HFFc6 (cell line): ENCODE measurements at regions not wholly inside any gene's neighbourhood (a gene's known extent, or its start where the extent isn't known, plus 50 kb on each side); places are given as distances from the start of the nearest gene placed in this dataset.

ENCODE experiments used
- DNase-seq: peaks from one replicate; pipeline ENCODE4 v3.0.0-alpha.2; 2018
- H3K27ac Mint-ChIP-seq: 2 replicates; pipeline ENCODE4 v1.8.0; 2020; ENCODE audit warnings: mild to moderate bottlenecking, mixed read lengths
- H3K27me3 Mint-ChIP-seq: 2 replicates; pipeline ENCODE4 v1.8.0; 2021; ENCODE audit warnings: mild to moderate bottlenecking, moderate library complexity, mixed read lengths; ENCODE audit not compliant: insufficient read depth
- H3K36me3 Mint-ChIP-seq: 2 replicates; pipeline ENCODE4 v1.8.0; 2021; ENCODE audit warnings: low read depth, mixed read lengths
- H3K4me1 Mint-ChIP-seq: 2 replicates; pipeline ENCODE4 v1.8.0; 2020; ENCODE audit warnings: low read depth, mixed read lengths
- H3K4me3 Mint-ChIP-seq: 2 replicates; pipeline ENCODE4 v1.8.0; 2020; ENCODE audit warnings: mild to moderate bottlenecking, moderate library complexity, mixed read lengths
- H3K9me3 Mint-ChIP-seq: 2 replicates; pipeline ENCODE4 v1.8.0; 2020; ENCODE audit warnings: mild to moderate bottlenecking, mixed read lengths
- CTCF ChIP-seq: fragments of 200-600 bp; sonication (generic); IDR thresholded peaks from 2 replicates; pipeline ENCODE4 v1.5.0; 2021; ENCODE audit warnings: antibody characterized with exemption, mild to moderate bottlenecking

GRCh38 chr11:109208121-109208520, 213.9 kb upstream of the C11orf87 start:
- no peaks in the 10 kb centered on the region; the same call in 1 of the 2 replicates for H3K36me3 Mint-ChIP-seq
- H3K4me3 Mint-ChIP-seq, result no peak overlapping the region

GRCh38 chr11:109209572-109209971, 212.4 kb upstream of the C11orf87 start:
- DNase-seq, result no peak
- H3K27me3 Mint-ChIP-seq, result no peaks in the 10 kb centered on the region; the same call in 1 of the 2 replicates
- H3K27ac Mint-ChIP-seq, result no peak overlapping the region
- H3K4me3 Mint-ChIP-seq, result no peak overlapping the region
- no peaks in the 10 kb centered on the region for H3K4me1 Mint-ChIP-seq
- no peaks in the 10 kb centered on the region for H3K9me3 Mint-ChIP-seq
- H3K36me3 Mint-ChIP-seq, result no peaks in the 10 kb centered on the region; the same call in 1 of the 2 replicates
- no peak for TF ChIP-seq CTCF

More at GRCh38 chr11:109208121-109208520, 213.9 kb upstream of the C11orf87 start:
- DNase-seq, result no peak
- no peak for TF ChIP-seq CTCF
- Mint-ChIP-seq H3K9me3 (no peaks in the 10 kb centered on the region), H3K4me1 (no peaks in the 10 kb centered on the region), H3K27ac (no peak overlapping the region), H3K27me3 (no peaks in the 10 kb centered on the region; the same call in 1 of the 2 replicates)

- H3K36me3 Mint-ChIP-seq, result no peaks in the 10 kb centered on the region; the same call in 1 of the 2 replicates
- no peak overlapping the region for H3K27ac Mint-ChIP-seq
- H3K4me3 Mint-ChIP-seq, result no peak overlapping the region
- peaks cover 5% of the 10 kb centered on the region; the same call in 1 of the 2 replicates for H3K4me1 Mint-ChIP-seq
- H3K27me3 Mint-ChIP-seq, result peaks cover 5% of the 10 kb centered on the region
- DNase-seq, result no peak
- TF ChIP-seq CTCF, result no peak
- peaks cover 12% of the 10 kb centered on the region for H3K9me3 Mint-ChIP-seq
Observed at GRCh38 chr11:109221190-109221589, 200.8 kb upstream of the C11orf87 start.

GRCh38 chr11:109222761-109223160, 199.2 kb upstream of the C11orf87 start:
- no peak overlapping the region for H3K27ac Mint-ChIP-seq
- H3K4me1 Mint-ChIP-seq, result peaks cover 5% of the 10 kb centered on the region; the same call in 1 of the 2 replicates
- no peaks in the 10 kb centered on the region; the same call in 1 of the 2 replicates for H3K27me3 Mint-ChIP-seq
- H3K4me3 Mint-ChIP-seq, result no peak overlapping the region
- TF ChIP-seq CTCF, result no peak
- no peaks in the 10 kb centered on the region; the same call in 1 of the 2 replicates for H3K36me3 Mint-ChIP-seq
- DNase-seq, result no peak
- H3K9me3 Mint-ChIP-seq, result peaks cover 12% of the 10 kb centered on the region

- H3K4me3 Mint-ChIP-seq, result no peak overlapping the region
- no peaks in the 10 kb centered on the region; the same call in 1 of the 2 replicates for H3K27me3 Mint-ChIP-seq
Observed at GRCh38 chr11:109223451-109223850, 198.5 kb upstream of the C11orf87 start.

More at GRCh38 chr11:109223451-109223850, 198.5 kb upstream of the C11orf87 start:
- DNase-seq, result no peak
- H3K27ac Mint-ChIP-seq, result no peak overlapping the region
- no peak for TF ChIP-seq CTCF
- no peaks in the 10 kb centered on the region; the same call in 1 of the 2 replicates for H3K36me3 Mint-ChIP-seq
- peaks cover 12% of the 10 kb centered on the region for H3K9me3 Mint-ChIP-seq
- H3K4me1 Mint-ChIP-seq, result peaks cover 5% of the 10 kb centered on the region; the same call in 1 of the 2 replicates
